ENCODE measurements at regions not wholly inside any gene's neighbourhood (a gene's known extent, or its start where the extent isn't known, plus 50 kb on each side); places are given as distances from the start of the nearest gene placed in this dataset.
"Not testable (repeated sequence)": the region's sequence is repeated elsewhere in the genome, so short reads cannot be mapped to it uniquely, and the experiment has no call there.

DNA sequence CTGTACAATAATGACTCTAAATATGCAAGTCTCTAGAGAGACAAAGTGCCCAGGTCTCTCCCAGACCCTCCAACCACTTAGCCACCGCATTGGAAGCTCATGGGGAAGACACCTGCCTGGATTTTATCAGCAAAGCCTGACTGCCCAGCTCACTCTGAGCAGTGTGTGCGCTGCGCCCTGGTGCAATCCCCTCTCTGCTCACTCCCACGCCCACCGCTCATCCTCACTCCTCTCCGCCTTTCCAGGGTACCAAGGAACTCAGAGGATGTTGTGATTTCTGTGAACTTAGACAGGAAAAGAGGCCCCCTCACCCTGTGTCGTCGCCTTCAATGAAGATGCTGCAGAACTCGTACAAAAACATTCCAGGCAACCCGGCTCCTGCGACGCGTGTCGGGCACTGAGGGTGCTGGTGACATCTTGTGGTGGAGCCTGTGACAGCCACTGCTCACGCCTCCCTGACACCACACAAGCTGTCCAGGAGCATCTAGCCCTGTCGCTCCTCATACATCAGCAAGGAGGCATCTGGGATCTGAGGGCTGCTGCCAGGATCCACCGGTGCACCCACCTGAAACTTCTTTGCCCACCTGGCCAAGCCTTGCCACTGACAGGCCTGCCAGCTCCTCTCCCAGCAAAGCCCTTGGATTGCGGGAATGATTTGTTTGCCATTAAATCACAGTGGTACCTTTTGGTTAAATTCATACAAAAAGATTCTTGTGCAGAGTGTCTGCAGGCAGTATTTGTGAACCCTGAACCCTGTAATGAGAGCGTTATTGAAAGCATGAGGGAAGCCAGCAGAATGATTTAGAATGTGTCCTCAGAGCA, 220.4 kb downstream of the ZNF516 start:
- Histone ChIP-seq H3K4me3 (no peak overlapping the region), H3K4me1 (no peaks in the 10 kb centered on the region), H3K27ac (no peak overlapping the region), H3K27me3 (peaks cover 4% of the 10 kb centered on the region), H3K36me3 (no peaks in the 10 kb centered on the region), H3K9me3 (no peaks in the 10 kb centered on the region)
- WGBS: 40% methylated on average over 16 of the region's 19 CpGs
- TF ChIP-seq, protein P1, sequence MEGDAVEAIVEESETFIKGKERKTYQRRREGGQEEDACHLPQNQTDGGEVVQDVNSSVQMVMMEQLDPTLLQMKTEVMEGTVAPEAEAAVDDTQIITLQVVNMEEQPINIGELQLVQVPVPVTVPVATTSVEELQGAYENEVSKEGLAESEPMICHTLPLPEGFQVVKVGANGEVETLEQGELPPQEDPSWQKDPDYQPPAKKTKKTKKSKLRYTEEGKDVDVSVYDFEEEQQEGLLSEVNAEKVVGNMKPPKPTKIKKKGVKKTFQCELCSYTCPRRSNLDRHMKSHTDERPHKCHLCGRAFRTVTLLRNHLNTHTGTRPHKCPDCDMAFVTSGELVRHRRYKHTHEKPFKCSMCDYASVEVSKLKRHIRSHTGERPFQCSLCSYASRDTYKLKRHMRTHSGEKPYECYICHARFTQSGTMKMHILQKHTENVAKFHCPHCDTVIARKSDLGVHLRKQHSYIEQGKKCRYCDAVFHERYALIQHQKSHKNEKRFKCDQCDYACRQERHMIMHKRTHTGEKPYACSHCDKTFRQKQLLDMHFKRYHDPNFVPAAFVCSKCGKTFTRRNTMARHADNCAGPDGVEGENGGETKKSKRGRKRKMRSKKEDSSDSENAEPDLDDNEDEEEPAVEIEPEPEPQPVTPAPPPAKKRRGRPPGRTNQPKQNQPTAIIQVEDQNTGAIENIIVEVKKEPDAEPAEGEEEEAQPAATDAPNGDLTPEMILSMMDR (IDR thresholded peaks at IDR 0.05): peak in 1 of 2 donors; percentile 17
- no peak for TF ChIP-seq POLR2A (IDR thresholded peaks at IDR 0.05)
- no peak for DNase-seq (ENCODE audit: low spot score in 2 of 2)

- Histone ChIP-seq H3K4me1 (no peaks in the 10 kb centered on the region), H3K27ac (no peak overlapping the region), H3K4me3 (no peak overlapping the region), H3K36me3 (no peaks in the 10 kb centered on the region), H3K9me3 (no peaks in the 10 kb centered on the region), H3K27me3 (peaks cover 4% of the 10 kb centered on the region)
- TF ChIP-seq POLR2AphosphoS5 (IDR thresholded peaks at IDR 0.05) (no peak), POLR2A (IDR thresholded peaks at IDR 0.05) (no peak), EP300 (IDR thresholded peaks at IDR 0.05) (no peak)
- TF ChIP-seq, protein P1 (IDR thresholded peaks at IDR 0.05): no peak
- DNase-seq (ENCODE audit: low spot score in 2 of 2): no peak
- 90% methylated on average over 5 of the region's 6 CpGs for WGBS
Measured at GRCh38 chr18:76273956-76274355, 221.1 kb downstream of the ZNF516 start.

- no peak for DNase-seq (ENCODE audit: low spot score in 2 of 2)
- Histone ChIP-seq H3K27me3 (peaks cover 4% of the 10 kb centered on the region), H3K27ac (no peak overlapping the region), H3K36me3 (no peaks in the 10 kb centered on the region), H3K9me3 (no peaks in the 10 kb centered on the region), H3K4me3 (no peak overlapping the region), H3K4me1 (no peaks in the 10 kb centered on the region)
- TF ChIP-seq, protein P1 (IDR thresholded peaks at IDR 0.05): no peak
- 96% methylated on average over 23 of the region's 23 CpGs for WGBS
Measured at GRCh38 chr18:76273036-76273545, 222.0 kb downstream of the ZNF516 start.

DNA sequence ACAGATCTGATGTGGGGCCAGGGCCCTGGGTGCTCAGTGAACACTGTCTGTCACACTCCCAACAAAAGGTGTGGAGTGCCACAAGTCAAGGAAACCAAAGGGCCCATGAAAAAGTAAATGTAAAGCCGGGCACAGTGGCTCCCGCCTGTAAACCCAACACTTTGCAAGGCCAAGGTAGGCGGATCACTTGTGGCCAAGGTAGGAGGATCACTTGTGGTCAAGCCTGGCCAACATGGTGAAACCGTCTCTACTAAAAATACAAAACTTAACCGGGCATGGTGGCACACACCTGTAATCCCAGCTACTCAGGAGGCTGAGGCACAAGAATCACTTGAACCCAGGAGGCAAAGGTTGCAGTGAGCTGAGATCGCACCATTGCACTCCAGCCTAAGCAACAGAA, 227.6 kb downstream of the ZNF516 start:
- H3K27ac ChIP-seq: not testable (repeated sequence)

DNA sequence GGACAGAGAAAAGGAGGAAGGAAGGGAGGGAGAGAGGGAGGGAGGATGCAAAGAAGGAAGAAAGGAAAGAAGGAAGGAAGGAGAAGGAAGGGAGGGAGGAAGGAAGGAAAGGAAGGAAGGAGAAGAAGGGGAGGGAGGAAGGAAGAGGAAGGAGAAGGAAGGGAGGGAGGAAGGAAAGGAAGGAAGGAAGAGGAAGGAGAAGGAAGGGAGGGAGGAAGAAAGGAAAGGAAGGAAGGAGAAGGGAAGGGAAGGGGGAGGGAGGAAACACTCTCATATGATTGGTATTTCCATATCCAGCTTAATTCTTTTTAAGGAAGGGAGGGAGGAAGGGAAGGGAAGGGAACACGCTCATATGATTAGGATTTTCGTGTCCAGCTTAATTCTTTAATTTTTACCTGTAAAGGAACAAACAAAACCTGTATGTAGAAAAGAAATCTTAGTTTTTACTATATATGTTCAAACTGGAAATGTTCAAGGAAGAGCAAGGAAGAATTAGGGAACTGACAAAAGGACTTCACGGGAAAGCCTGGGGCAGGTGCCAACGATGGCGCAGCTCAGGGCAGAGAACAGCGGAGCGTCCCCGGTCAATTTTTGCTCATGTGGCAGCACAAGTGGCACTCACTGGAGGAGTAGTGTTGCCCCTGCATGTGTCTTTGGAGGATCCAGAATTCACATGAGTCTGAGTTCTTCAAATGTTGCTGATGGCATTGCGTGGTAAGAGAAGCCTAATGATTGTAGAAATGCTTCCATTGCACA, 228.6 kb downstream of the ZNF516 start:
- Histone ChIP-seq H3K27me3 (no peaks in the 10 kb centered on the region), H3K4me3 (peak overlapping the region; percentile 34), H3K4me1 (peaks cover 17% of the 10 kb centered on the region), H3K9me3 (no peaks in the 10 kb centered on the region), H3K36me3 (no peaks in the 10 kb centered on the region), H3K27ac (peak overlapping the region; percentile 87)
- 90% methylated on average over 9 of the region's 9 CpGs for WGBS
- no peak for DNase-seq (ENCODE audit: low spot score in 2 of 2)
- no peak for TF ChIP-seq EP300 (IDR thresholded peaks at IDR 0.05)
- TF ChIP-seq, protein P1 (IDR thresholded peaks at IDR 0.05): no peak

More for the DNA sequence above, 227.6 kb downstream of the ZNF516 start:
- H3K36me3 ChIP-seq; H3K9me3 ChIP-seq; DNase-seq (ENCODE audit: low spot score in 2 of 2); H3K4me3 ChIP-seq; H3K27me3 ChIP-seq: not testable (repeated sequence)
- WGBS: 95% methylated on average over 6 of the region's 6 CpGs
- peaks cover 17% of the 10 kb centered on the region for H3K4me1 ChIP-seq

Measured in suprapubic skin (tissue), 4 donors.